CD4-positive, alpha-beta T cell (primary cell): ENCODE measurements at regions not wholly inside any gene's neighbourhood (a gene's known extent, or its start where the extent isn't known, plus 50 kb on each side); places are given as distances from the start of the nearest gene placed in this dataset.
A peak's percentile ranks its signal among the peaks of the same experiment; 100 is the strongest.

Experiments
- ATAC-seq: fragments of 200-7000 bp; cut with Tn5 transposase; one replicate; pipeline ENCODE4 v1.10.0; 2022; ENCODE audit warnings: mild to moderate bottlenecking; ENCODE audit not compliant: poor library complexity
- CTCF ChIA-PET: fragments of 350-600 bp; sonication (Branson Sonifier 250); formaldehyde crosslinking; loops from one replicate; lab custom pipeline; 2021; ENCODE audit warnings: antibody characterized with exemption, inconsistent platforms; lab: Charles Lee
- POLR2A ChIA-PET: fragments of 350-600 bp; sonication (Branson Sonifier 250); formaldehyde crosslinking; loops from one replicate; lab custom pipeline; 2021; ENCODE audit warnings: antibody characterized with exemption, inconsistent platforms; lab: Charles Lee
- DNase-seq, 14 experiments: peaks; one replicate each; pipeline ENCODE4 v3.0.0-alpha.2; 2013 to 2020; ENCODE audit warnings: mixed read lengths in 2 of 14
- H3K27ac ChIP-seq, 2 donors: one replicate each; pipeline versions ENCODE4 v1.5.1 to v1.7.0; 2013; ENCODE audit warnings: low read length in 2 of 2, low read depth in 1 of 2, mild to moderate bottlenecking in 1 of 2
- H3K27me3 ChIP-seq, 2 experiments: 1 replicate in 1 of 2; 2 replicates in 1 of 2; pipeline versions ENCODE4 v1.6.1 to v1.7.0; 2013; ENCODE audit warnings: low read length in 2 of 2, control low read depth in 1 of 2, mild to moderate bottlenecking in 1 of 2, moderate library complexity in 1 of 2; ENCODE audit not compliant: insufficient read depth in 2 of 2, control insufficient read depth in 1 of 2
- H3K36me3 ChIP-seq: one replicate; pipeline ENCODE4 v1.6.1; 2013; ENCODE audit warnings: low read length, control low read depth; ENCODE audit not compliant: insufficient read depth
- H3K4me1 ChIP-seq: one replicate; pipeline ENCODE4 v1.6.1; 2013; ENCODE audit warnings: low read length, control low read depth; ENCODE audit not compliant: insufficient read depth
- H3K4me3 ChIP-seq: one replicate; pipeline ENCODE4 v1.5.1; 2013; ENCODE audit warnings: mild to moderate bottlenecking, low read length, moderate library complexity
- H3K9me3 ChIP-seq, 2 experiments: 1 replicate in 1 of 2; 2 replicates in 1 of 2; pipeline versions ENCODE4 v1.6.1 to v1.7.0; 2013; ENCODE audit warnings: low read length in 2 of 2, mild to moderate bottlenecking in 2 of 2, control low read depth in 1 of 2, moderate library complexity in 1 of 2; ENCODE audit not compliant: control insufficient read depth in 1 of 2, insufficient read depth in 1 of 2
- H3K27ac Mint-ChIP-seq: one replicate; pipeline ENCODE4 v1.8.0; 2020; ENCODE audit warnings: mixed read lengths
- H3K27me3 Mint-ChIP-seq: one replicate; pipeline ENCODE4 v1.8.0; 2021; ENCODE audit warnings: mixed read lengths
- H3K36me3 Mint-ChIP-seq: one replicate; pipeline ENCODE4 v1.8.0; 2021; ENCODE audit warnings: low read depth, mixed read lengths
- H3K4me1 Mint-ChIP-seq: one replicate; pipeline ENCODE4 v1.8.0; 2021; ENCODE audit warnings: low read depth, mixed read lengths
- H3K4me3 Mint-ChIP-seq: one replicate; pipeline ENCODE4 v1.8.0; 2020; ENCODE audit warnings: mild to moderate bottlenecking, mixed read lengths
- H3K9me3 Mint-ChIP-seq: one replicate; pipeline ENCODE4 v1.8.0; 2020; ENCODE audit warnings: mixed read lengths
- CTCF ChIP-seq: fragments of 200-600 bp; IDR thresholded peaks from one replicate; pipeline ENCODE4 v1.8.0; 2022; ENCODE audit warnings: antibody characterized with exemption, mild to moderate bottlenecking
- intact Hi-C, 2 experiments: fragments of 100-400 bp; cut with DNase I in 1 of 2; cut with micrococcal nuclease in 1 of 2; formaldehyde crosslinking; loops; one replicate each; pipeline versions ENCODE4 v1.15.1 to v1.9.0; 2023 to 2025; cut with DNase I, micrococcal nuclease

GRCh38 chr2:8279506-8279905 is 402.4 kb upstream of the ID2 start:
- Mint-ChIP-seq H3K27me3 (no peaks in the 10 kb centered on the region), H3K4me1 (peaks cover 7% of the 10 kb centered on the region), H3K27ac (no peak overlapping the region), H3K4me3 (no peak overlapping the region), H3K36me3 (no peaks in the 10 kb centered on the region), H3K9me3 (no peaks in the 10 kb centered on the region)
- Histone ChIP-seq H3K27me3 (no peaks in the 10 kb centered on the region), H3K4me1 (peaks cover 24% of the 10 kb centered on the region), H3K36me3 (no peaks in the 10 kb centered on the region), H3K27ac (no peak overlapping the region), H3K9me3 (no peaks in the 10 kb centered on the region), H3K4me3 (no peak overlapping the region)
- ATAC-seq (no peak), DNase-seq (no peak)
- CTCF ChIA-PET = no interaction called here
- TF ChIP-seq CTCF = no peak
- POLR2A ChIA-PET = no interaction called here
- intact Hi-C loops = no loop called here

GRCh38 chr2:8281234-8281633 is 400.6 kb upstream of the ID2 start:
- intact Hi-C loops = no loop called here

GRCh38 chr2:8281950-8282857 is 399.7 kb upstream of the ID2 start:
- Histone ChIP-seq H3K36me3 (no peaks in the 10 kb centered on the region), H3K27ac (peak overlapping the region in 1 of 2 donors; percentile 40), H3K4me1 (peaks cover 24% of the 10 kb centered on the region), H3K4me3 (peak overlapping the region; percentile 48), H3K27me3 (no peaks in the 10 kb centered on the region), H3K9me3 (no peaks in the 10 kb centered on the region)
- Mint-ChIP-seq H3K36me3 (no peaks in the 10 kb centered on the region), H3K9me3 (no peaks in the 10 kb centered on the region), H3K4me3 (no peak overlapping the region), H3K27me3 (no peaks in the 10 kb centered on the region), H3K4me1 (peaks cover 7% of the 10 kb centered on the region), H3K27ac (peak overlapping the region; percentile 57)
- TF ChIP-seq CTCF = no peak
- POLR2A ChIA-PET = no interaction called here
- ATAC-seq (peak; percentile 46), DNase-seq (peak in 3 of 14 experiments; percentile 36 to 60 (median 54))
- intact Hi-C loops = no loop called here
- CTCF ChIA-PET = no interaction called here

More at GRCh38 chr2:8281234-8281633, 400.6 kb upstream of the ID2 start:
- Histone ChIP-seq H3K4me1 (peaks cover 24% of the 10 kb centered on the region), H3K27me3 (no peaks in the 10 kb centered on the region), H3K27ac (no peak overlapping the region), H3K4me3 (peak overlapping the region; percentile 48), H3K36me3 (no peaks in the 10 kb centered on the region), H3K9me3 (no peaks in the 10 kb centered on the region)
- ChIA-PET POLR2A (no interaction called here), CTCF (no interaction called here)
- TF ChIP-seq CTCF = no peak
- no peak overlapping the region for H3K4me3 Mint-ChIP-seq
- no peak for DNase-seq
- H3K4me1 Mint-ChIP-seq = peaks cover 7% of the 10 kb centered on the region
- H3K27ac Mint-ChIP-seq = no peak overlapping the region
- H3K27me3 Mint-ChIP-seq = no peaks in the 10 kb centered on the region
- ATAC-seq = no peak
- H3K9me3 Mint-ChIP-seq = no peaks in the 10 kb centered on the region
- H3K36me3 Mint-ChIP-seq = no peaks in the 10 kb centered on the region
